ENCODE measurements at regions not wholly inside any gene's neighbourhood (a gene's known extent, or its start where the extent isn't known, plus 50 kb on each side); places are given as distances from the start of the nearest gene placed in this dataset.
"Not testable (repeated sequence)": the region's sequence is repeated elsewhere in the genome, so short reads cannot be mapped to it uniquely, and the experiment has no call there.

- no peak for DNase-seq (ENCODE audit: low spot score)
Observed at GRCh38 chr12:102298022-102298421, 100.4 kb upstream of the PMCH start.

GRCh38 chr12:102297412-102297811, 99.8 kb upstream of the PMCH start:
- no peak for DNase-seq (ENCODE audit: low spot score)

GRCh38 chr12:102294568-102294967, 96.9 kb upstream of the PMCH start:
- DNase-seq (ENCODE audit: low spot score) = no peak

- DNase-seq (ENCODE audit: low spot score) = not testable (repeated sequence)
Observed at GRCh38 chr12:102291498-102292440, 94.1 kb upstream of the PMCH start.

GRCh38 chr12:102289702-102290101, 92.1 kb upstream of the PMCH start:
- not testable (repeated sequence) for DNase-seq (ENCODE audit: low spot score)

GRCh38 chr12:102281231-102281630, 83.6 kb upstream of the PMCH start:
- DNase-seq (ENCODE audit: low spot score) = no peak

GRCh38 chr12:102255687-102256086, 58.1 kb upstream of the PMCH start:
- not testable (repeated sequence) for DNase-seq (ENCODE audit: low spot score)

GRCh38 chr12:102251005-102251404, 53.4 kb upstream of the PMCH start:
- DNase-seq (ENCODE audit: low spot score) = not testable (repeated sequence)

- DNase-seq (ENCODE audit: low spot score) = no peak
Observed at GRCh38 chr12:102249079-102249841, 51.6 kb upstream of the PMCH start.

Data from HuH-7.5 (cell line).